Activated CD8-positive, alpha-beta T cell treated with anti-CD3 and anti-CD28 coated beads for 36 hours (primary cell): ENCODE measurements at regions not wholly inside any gene's neighbourhood (a gene's known extent, or its start where the extent isn't known, plus 50 kb on each side); places are given as distances from the start of the nearest gene placed in this dataset.

ENCODE experiments used
- ATAC-seq: fragments of 200-7000 bp; cut with Tn5 transposase; one replicate; pipeline ENCODE4 v1.10.0; 2021; ENCODE audit warnings: mild to moderate bottlenecking, moderate library complexity
- CTCF ChIA-PET: fragments of 350-600 bp; sonication (Branson Sonifier 250); formaldehyde crosslinking; loops from one replicate; lab custom pipeline; 2021; ENCODE audit warnings: antibody characterized with exemption; lab: Charles Lee
- POLR2A ChIA-PET: fragments of 350-600 bp; sonication (Branson Sonifier 250); formaldehyde crosslinking; loops from one replicate; lab custom pipeline; 2021; ENCODE audit warnings: antibody characterized with exemption; lab: Charles Lee
- DNase-seq: peaks from one replicate; pipeline ENCODE4 v3.0.0-alpha.2; 2020
- H3K27ac Mint-ChIP-seq: one replicate; pipeline ENCODE4 v1.8.0; 2021; ENCODE audit warnings: mild to moderate bottlenecking, mixed read lengths
- H3K27me3 Mint-ChIP-seq: one replicate; pipeline ENCODE4 v1.8.0; 2021; ENCODE audit warnings: mixed read lengths
- H3K36me3 Mint-ChIP-seq: one replicate; pipeline ENCODE4 v1.8.0; 2021; ENCODE audit warnings: low read depth, mixed read lengths
- H3K4me1 Mint-ChIP-seq: one replicate; pipeline ENCODE4 v1.8.0; 2021; ENCODE audit warnings: low read depth, mixed read lengths
- H3K4me3 Mint-ChIP-seq: one replicate; pipeline ENCODE4 v1.8.0; 2021; ENCODE audit warnings: mild to moderate bottlenecking, moderate library complexity, mixed read lengths
- H3K9me3 Mint-ChIP-seq: one replicate; pipeline ENCODE4 v1.8.0; 2021; ENCODE audit warnings: mixed read lengths
- intact Hi-C: fragments of 100-400 bp; cut with micrococcal nuclease; formaldehyde crosslinking; loops from one replicate; pipeline ENCODE4 v1.10.0; 2022
- TF ChIP-seq, protein P1 (sequence below): fragments of 200-600 bp; IDR thresholded peaks from one replicate; pipeline ENCODE4 v1.8.0; 2022; ENCODE audit warnings: antibody characterized with exemption, mild to moderate bottlenecking

DNA sequence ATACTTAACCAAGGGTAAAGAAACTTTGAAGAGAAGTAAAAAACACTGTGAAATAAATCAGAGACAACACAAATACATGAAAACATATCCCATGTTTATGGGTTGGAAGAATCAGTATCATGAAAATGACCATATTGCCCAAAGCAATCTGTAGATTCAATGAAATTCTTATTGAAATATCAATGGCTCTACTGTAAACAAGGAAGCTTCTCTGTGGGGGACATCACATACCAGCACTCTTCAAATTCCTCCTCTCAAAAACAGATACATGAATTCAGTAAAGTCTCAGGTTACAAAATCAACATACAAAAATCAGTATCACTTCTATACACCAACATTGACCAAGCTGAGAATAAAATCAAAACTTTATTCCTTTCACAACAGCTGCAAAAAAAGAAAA is 63.5 kb upstream of the CNTNAP5 start:
- TF ChIP-seq, protein P1, sequence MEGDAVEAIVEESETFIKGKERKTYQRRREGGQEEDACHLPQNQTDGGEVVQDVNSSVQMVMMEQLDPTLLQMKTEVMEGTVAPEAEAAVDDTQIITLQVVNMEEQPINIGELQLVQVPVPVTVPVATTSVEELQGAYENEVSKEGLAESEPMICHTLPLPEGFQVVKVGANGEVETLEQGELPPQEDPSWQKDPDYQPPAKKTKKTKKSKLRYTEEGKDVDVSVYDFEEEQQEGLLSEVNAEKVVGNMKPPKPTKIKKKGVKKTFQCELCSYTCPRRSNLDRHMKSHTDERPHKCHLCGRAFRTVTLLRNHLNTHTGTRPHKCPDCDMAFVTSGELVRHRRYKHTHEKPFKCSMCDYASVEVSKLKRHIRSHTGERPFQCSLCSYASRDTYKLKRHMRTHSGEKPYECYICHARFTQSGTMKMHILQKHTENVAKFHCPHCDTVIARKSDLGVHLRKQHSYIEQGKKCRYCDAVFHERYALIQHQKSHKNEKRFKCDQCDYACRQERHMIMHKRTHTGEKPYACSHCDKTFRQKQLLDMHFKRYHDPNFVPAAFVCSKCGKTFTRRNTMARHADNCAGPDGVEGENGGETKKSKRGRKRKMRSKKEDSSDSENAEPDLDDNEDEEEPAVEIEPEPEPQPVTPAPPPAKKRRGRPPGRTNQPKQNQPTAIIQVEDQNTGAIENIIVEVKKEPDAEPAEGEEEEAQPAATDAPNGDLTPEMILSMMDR: no peak
- H3K36me3 Mint-ChIP-seq: no peaks in the 10 kb centered on the region
- H3K27ac Mint-ChIP-seq: no peak overlapping the region
- no peaks in the 10 kb centered on the region for H3K27me3 Mint-ChIP-seq
- POLR2A ChIA-PET: no interaction called here
- DNase-seq (no peak), ATAC-seq (no peak)
- no peaks in the 10 kb centered on the region for H3K9me3 Mint-ChIP-seq
- CTCF ChIA-PET: no interaction called here
- no peak overlapping the region for H3K4me3 Mint-ChIP-seq
- intact Hi-C loops: no loop called here
- H3K4me1 Mint-ChIP-seq: no peaks in the 10 kb centered on the region

DNA sequence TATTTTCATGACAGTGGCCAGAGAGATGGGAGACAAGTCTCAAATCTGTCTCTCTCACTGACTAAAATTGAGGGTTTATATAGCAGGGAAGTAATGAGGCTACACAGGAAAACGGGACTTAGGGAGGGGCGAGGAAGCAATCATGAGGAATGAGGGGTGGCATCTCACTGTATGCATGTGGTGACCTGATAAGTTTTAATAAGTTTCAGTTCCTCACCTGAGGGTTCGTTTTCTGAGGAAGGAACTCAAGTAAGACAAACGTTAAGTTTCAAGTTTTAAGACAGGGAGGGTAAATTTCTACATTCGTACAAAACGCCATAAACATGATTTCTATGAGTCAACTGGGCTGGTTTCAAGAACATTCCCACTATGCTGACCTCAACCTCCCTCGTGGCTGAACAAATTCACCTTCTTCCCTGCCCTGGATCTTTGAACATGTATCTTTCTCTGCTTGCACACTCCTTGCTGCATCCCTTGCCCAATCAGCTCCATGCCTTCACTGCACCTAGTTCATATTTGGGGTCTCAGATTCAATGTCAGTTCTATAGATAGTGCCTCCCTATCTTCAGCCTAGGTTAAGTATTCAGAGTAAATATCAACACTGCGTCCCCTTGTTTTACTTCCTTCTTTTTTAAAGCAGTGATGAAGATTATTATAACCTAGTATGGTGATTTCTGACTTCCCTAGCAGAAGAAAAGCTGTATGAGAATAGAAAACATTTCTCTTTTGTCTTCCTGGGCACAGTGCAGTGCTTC is 53.3 kb upstream of the CNTNAP5 start:
- CTCF ChIA-PET: interaction anchor here (1.1 kb wide), 1 partner anchor 14 kb away, joined by 3 read pairs; no protein-coding TSS in a partner anchor

More for the DNA sequence above, 53.3 kb upstream of the CNTNAP5 start:
- ATAC-seq (no peak), DNase-seq (no peak)
- Mint-ChIP-seq H3K9me3 (peaks cover 2% of the 10 kb centered on the region), H3K36me3 (no peaks in the 10 kb centered on the region), H3K27me3 (no peaks in the 10 kb centered on the region), H3K4me1 (no peaks in the 10 kb centered on the region), H3K4me3 (no peak overlapping the region), H3K27ac (no peak overlapping the region)
- intact Hi-C loops: no loop called here
- TF ChIP-seq, protein P1: no peak
- POLR2A ChIA-PET: no interaction called here
